ENCODE measurements at regions not wholly inside any gene's neighbourhood (a gene's known extent, or its start where the extent isn't known, plus 50 kb on each side); places are given as distances from the start of the nearest gene placed in this dataset.

DNA sequence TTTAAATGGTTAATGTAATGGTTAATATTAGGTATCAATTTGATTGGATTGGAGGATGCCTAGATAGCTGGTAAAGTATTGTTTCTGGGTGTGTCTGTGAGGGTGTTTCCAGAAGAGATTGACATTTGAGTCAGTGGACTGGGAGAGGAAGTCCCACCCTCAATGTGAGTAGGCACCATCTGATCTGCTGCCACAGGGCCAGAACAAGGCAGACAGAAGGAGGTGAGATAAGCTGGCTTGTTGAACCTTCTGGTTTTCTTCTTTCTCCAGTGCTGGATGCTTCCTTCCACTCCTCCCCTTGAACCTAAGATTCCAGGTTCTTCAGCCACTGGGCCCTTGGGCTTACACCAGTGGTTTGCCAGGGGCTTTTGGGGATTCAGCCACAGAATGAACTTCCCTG is 756.5 kb upstream of the LRFN5 start:
- TF ChIP-seq POLR2AphosphoS5 (IDR thresholded peaks at IDR 0.05; ENCODE audit: low read depth, low read length) (no peak), FOXP2 (optimal IDR thresholded peaks at IDR 0.05; ENCODE audit: borderline replicate concordance, extremely low read depth, extremely low read length, insufficient read depth) (no peak), SIN3A (IDR thresholded peaks at IDR 0.05; ENCODE audit: borderline replicate concordance, insufficient read depth, low read length) (no peak), TAF1 (IDR thresholded peaks at IDR 0.05; ENCODE audit: borderline replicate concordance, insufficient read depth, low read length) (no peak), REST (IDR thresholded peaks at IDR 0.05; ENCODE audit: insufficient read depth in 1 of 2, low read depth in 2 of 2, low read length in 2 of 2) (no peak)

DNA sequence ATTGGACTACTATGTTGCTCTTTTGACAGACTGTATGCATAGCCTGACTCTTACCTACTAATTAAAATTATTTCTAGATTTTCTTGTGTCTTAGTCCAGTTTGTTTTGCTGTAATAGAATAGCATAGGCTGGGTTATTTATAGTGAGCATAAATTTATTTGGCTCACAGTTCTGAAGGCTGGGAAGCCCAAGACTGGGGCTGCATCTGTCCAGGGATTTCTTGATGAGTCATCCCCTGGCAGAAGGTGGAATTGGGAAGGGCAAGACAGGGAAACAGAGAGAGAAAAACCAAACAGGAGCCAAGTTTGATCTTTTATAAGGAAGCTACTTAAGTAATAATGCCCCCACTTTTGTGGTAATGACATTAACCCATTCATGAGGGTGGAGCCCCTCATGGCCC is 759.2 kb upstream of the LRFN5 start:
- TF ChIP-seq FOXP2 (optimal IDR thresholded peaks at IDR 0.05; ENCODE audit: borderline replicate concordance, extremely low read depth, extremely low read length, insufficient read depth), result no peak
- TF ChIP-seq TAF1 (IDR thresholded peaks at IDR 0.05; ENCODE audit: borderline replicate concordance, insufficient read depth, low read length), result no peak
- no peak for TF ChIP-seq POLR2AphosphoS5 (IDR thresholded peaks at IDR 0.05; ENCODE audit: low read depth, low read length)
- TF ChIP-seq SIN3A (IDR thresholded peaks at IDR 0.05; ENCODE audit: borderline replicate concordance, insufficient read depth, low read length), result no peak
- no peak for TF ChIP-seq REST (IDR thresholded peaks at IDR 0.05; ENCODE audit: insufficient read depth in 1 of 2, low read depth in 2 of 2, low read length in 2 of 2)

- no peak for TF ChIP-seq POLR2AphosphoS5 (IDR thresholded peaks at IDR 0.05; ENCODE audit: low read depth, low read length)
- TF ChIP-seq SIN3A (IDR thresholded peaks at IDR 0.05; ENCODE audit: borderline replicate concordance, insufficient read depth, low read length), result no peak
- no peak for TF ChIP-seq FOXP2 (optimal IDR thresholded peaks at IDR 0.05; ENCODE audit: borderline replicate concordance, extremely low read depth, extremely low read length, insufficient read depth)
- TF ChIP-seq TAF1 (IDR thresholded peaks at IDR 0.05; ENCODE audit: borderline replicate concordance, insufficient read depth, low read length), result no peak
- TF ChIP-seq REST (IDR thresholded peaks at IDR 0.05; ENCODE audit: insufficient read depth in 1 of 2, low read depth in 2 of 2, low read length in 2 of 2), result no peak
Observed at GRCh38 chr14:40842816-40843215, 763.9 kb upstream of the LRFN5 start.

DNA sequence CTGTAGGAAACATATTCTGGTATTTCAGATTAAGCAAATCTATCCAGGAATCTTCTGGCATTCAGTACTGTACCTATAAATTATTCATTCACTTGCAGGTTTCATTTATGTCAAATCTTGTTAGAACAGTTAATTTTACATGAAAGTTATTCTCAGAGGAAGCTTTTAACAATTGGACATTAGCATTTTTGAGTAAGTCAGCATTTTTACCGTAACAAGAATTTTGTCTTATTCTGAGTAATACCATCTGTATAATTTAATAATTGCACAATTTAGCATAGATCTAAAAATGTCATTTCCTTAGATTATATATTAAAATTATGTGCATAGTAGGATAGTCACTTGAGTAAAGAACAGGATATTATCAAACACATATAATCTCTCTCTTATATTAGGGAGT is 764.8 kb upstream of the LRFN5 start:
- TF ChIP-seq SIN3A (IDR thresholded peaks at IDR 0.05; ENCODE audit: borderline replicate concordance, insufficient read depth, low read length) (no peak), REST (IDR thresholded peaks at IDR 0.05; ENCODE audit: insufficient read depth in 1 of 2, low read depth in 2 of 2, low read length in 2 of 2) (no peak), TAF1 (IDR thresholded peaks at IDR 0.05; ENCODE audit: borderline replicate concordance, insufficient read depth, low read length) (no peak), POLR2AphosphoS5 (IDR thresholded peaks at IDR 0.05; ENCODE audit: low read depth, low read length) (no peak), FOXP2 (optimal IDR thresholded peaks at IDR 0.05; ENCODE audit: borderline replicate concordance, extremely low read depth, extremely low read length, insufficient read depth) (no peak)

DNA sequence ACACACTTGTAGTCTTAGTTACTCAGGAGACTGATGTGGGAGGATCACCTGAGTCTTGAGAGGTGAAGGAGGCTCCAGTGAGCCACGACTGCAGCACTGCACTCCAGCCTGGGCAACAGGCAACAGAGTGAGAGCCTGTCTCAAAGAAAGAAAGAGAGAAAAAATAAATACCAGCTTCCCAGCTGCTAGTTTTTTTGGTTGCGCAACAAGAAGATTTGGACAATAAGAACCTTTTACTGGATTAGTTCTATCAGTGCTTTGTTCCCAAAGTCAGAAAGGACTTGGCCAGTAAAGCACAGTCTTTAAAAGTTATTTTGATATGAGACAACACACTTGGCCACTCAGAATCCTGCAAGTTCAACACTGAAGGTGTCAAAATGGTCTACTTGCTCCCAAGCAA is 768.1 kb upstream of the LRFN5 start:
- TF ChIP-seq TAF1 (IDR thresholded peaks at IDR 0.05; ENCODE audit: borderline replicate concordance, insufficient read depth, low read length) (no peak), FOXP2 (optimal IDR thresholded peaks at IDR 0.05; ENCODE audit: borderline replicate concordance, extremely low read depth, extremely low read length, insufficient read depth) (no peak), SIN3A (IDR thresholded peaks at IDR 0.05; ENCODE audit: borderline replicate concordance, insufficient read depth, low read length) (no peak), POLR2AphosphoS5 (IDR thresholded peaks at IDR 0.05; ENCODE audit: low read depth, low read length) (no peak), REST (IDR thresholded peaks at IDR 0.05; ENCODE audit: insufficient read depth in 1 of 2, low read depth in 2 of 2, low read length in 2 of 2) (no peak)

Measured in PFSK-1 (cell line).